NB4 (cell line): ENCODE measurements at regions not wholly inside any gene's neighbourhood (a gene's known extent, or its start where the extent isn't known, plus 50 kb on each side); places are given as distances from the start of the nearest gene placed in this dataset.
A peak's percentile ranks its signal among the peaks of the same experiment; 100 is the strongest.

Source experiments
- DNase-seq: peaks from one replicate; pipeline ENCODE4 v3.0.0; 2010; ENCODE audit warnings: low read depth
- H3K4me3 ChIP-seq: one replicate; pipeline ENCODE4 v1.5.1; 2011; ENCODE audit warnings: mild to moderate bottlenecking, low read depth, low read length, moderate library complexity
- CTCF ChIP-seq: IDR thresholded peaks from one replicate; pipeline ENCODE4 v1.5.1; 2012; ENCODE audit warnings: low read depth, low read length
- MAX ChIP-seq: IDR thresholded peaks from 2 replicates; pipeline ENCODE4 v1.6.1; 2011; ENCODE audit warnings: low read depth, low read length
- MYC ChIP-seq: IDR thresholded peaks from 2 replicates; pipeline ENCODE4 v1.6.1; 2011; ENCODE audit warnings: low read depth, low read length
- POLR2A ChIP-seq: IDR thresholded peaks from 2 replicates; pipeline ENCODE4 v1.6.1; 2011; ENCODE audit warnings: mild to moderate bottlenecking; ENCODE audit not compliant: insufficient read length; ENCODE audit errors: extremely low read depth

DNA sequence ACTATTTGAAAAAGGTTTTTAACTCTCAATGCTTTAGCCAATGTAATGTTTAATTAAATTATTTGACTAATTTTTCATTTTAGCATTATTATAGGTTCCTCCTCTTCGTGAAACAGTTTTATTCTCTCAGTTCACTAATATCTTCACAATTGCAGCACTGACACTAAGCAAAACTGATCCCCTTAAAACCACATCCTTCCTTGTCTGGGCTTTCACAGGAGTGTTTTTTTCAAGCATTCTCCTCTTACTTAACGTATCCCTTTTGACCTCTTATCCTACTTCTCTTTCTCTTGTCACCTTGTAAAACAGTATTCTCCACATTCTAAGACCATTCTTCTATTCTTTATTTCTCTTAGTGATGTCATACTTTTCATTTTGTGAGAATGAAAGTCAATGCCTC lies 112.8 kb downstream of the DSC3 start:
- DNase-seq: peak; percentile 20
- TF ChIP-seq MAX: no peak
- TF ChIP-seq CTCF: no peak

DNA sequence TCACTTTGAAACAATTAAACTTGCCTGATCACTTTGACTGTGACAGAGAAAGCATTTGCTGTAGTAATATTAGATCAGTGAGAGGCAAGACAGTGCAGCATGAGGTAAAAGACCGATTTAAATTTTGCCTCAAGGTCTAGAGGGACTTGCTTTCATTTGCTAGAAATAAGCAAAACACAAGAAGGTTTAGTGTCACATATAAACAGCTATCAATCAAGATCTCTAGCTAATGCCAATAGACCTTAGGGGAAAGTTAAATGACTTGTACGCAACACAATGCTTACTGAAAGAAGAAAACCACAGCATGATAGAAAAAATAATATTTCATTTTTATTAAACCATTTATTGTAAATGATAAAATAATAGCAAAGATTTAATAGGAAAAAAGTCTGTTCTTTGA lies 113.5 kb downstream of the DSC3 start:
- DNase-seq: no peak
- TF ChIP-seq MYC (no peak), CTCF (no peak), MAX (no peak), POLR2A (no peak)
- no peak overlapping the region for H3K4me3 ChIP-seq

More for the DNA sequence above, 112.8 kb downstream of the DSC3 start:
- no peak overlapping the region for H3K4me3 ChIP-seq

DNA sequence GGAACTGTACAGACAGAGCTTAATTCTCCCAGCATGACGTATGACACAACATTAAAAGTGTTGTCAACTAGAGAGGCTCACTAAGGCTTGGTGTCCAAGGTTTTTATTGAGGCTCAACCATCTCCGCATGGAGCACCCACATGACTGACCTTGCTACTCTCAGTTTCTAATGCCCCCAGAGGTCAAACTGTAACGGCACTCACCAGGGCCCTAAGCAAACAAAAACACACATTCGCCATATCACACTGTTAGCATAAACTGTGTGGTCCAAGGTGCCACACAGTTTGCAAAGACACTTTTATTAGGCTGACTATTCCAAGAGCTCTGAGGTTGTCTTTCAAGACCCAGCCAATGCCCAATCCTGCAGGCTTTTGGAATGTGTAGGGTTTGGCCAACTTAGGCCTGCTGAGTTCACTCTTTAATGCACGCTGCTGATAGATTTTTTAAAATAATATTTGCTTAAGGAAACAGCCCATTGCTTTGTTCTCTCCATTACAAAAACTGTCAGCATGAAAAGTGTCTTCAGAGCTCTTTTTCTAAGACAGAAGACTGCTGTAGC lies 114.9 kb downstream of the DSC3 start:
- TF ChIP-seq MAX: no peak
- no peak overlapping the region for H3K4me3 ChIP-seq
- DNase-seq: no peak

DNA sequence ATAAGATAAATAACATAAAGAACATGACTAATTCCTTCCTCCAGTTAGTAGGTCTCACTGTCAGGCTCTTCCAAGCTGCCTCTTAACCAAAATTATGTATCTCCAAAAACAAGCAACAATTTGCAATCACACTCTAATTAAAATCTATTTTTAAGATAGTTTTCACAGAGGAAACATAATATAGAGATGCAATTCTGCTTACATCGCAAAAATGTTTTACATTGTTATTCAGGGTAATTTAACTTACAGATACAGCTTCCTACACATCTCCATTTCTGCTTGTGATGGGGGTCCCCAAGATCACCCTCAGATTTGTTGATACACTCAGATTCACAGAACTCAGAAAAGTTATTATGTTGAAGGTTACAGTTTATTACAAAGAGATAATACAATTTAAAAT lies 115.5 kb downstream of the DSC3 start:
- no peak overlapping the region for H3K4me3 ChIP-seq
- no peak for DNase-seq
- no peak for TF ChIP-seq CTCF
- TF ChIP-seq MAX: no peak
- TF ChIP-seq MYC: no peak
- no peak for TF ChIP-seq POLR2A

DNA sequence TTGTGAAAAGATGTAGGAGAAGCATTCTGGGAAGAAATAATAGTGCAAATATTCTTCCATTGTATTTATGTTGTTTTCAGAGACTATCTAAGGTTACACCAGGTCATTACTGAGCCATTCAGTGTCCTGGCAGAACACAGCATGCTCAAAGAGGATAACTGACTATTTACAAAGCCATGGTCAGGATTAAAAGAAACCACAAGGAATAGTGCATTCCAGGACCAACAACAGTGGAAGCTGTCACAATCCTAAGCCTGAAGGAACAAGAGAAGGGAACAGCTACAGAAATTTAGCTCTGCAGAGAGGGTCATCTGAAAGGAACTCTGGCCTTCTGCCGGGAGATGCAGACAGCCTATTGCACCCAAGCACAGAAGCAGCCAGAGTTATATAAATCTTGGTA lies 116.7 kb downstream of the DSC3 start:
- TF ChIP-seq MYC: no peak
- no peak for TF ChIP-seq CTCF
- TF ChIP-seq MAX: no peak
- TF ChIP-seq POLR2A: no peak
- no peak for DNase-seq
- no peak overlapping the region for H3K4me3 ChIP-seq

DNA sequence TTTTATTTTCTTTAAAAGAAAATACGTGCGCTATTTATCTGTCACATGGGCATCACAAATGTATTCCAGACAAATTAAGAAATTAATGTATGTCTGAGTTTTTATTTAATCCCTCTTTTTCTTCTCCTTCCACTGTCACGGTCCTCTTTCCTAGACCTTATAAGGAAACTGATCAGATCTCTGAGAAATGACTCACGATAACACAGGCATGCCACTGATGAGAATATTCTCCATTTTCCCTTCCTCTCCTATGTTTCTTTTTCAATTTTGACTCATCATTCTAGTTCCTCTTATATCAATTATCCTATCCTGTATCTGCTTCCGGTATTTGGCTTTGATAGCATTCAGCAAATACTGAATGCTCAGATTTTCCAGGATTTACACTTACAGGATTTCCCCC lies 121.8 kb downstream of the DSC3 start:
- DNase-seq: no peak
- H3K4me3 ChIP-seq: no peak overlapping the region
- TF ChIP-seq MYC: no peak
- no peak for TF ChIP-seq CTCF

GRCh38 chr18:30920351-30920750 lies 122.2 kb downstream of the DSC3 start:
- no peak for DNase-seq
- TF ChIP-seq MYC: no peak
- TF ChIP-seq POLR2A: no peak
- no peak for TF ChIP-seq MAX
- no peak for TF ChIP-seq CTCF
- no peak overlapping the region for H3K4me3 ChIP-seq
